MM.1S (cell line): ENCODE measurements at regions not wholly inside any gene's neighbourhood (a gene's known extent, or its start where the extent isn't known, plus 50 kb on each side); places are given as distances from the start of the nearest gene placed in this dataset.

Experiments
- DNase-seq: peaks from one replicate; pipeline ENCODE4 v3.0.0-alpha.2; 2015
- H2AFZ ChIP-seq: fragments of 300-600 bp; sonication (generic); 2 replicates; pipeline ENCODE4 v1.6.0; 2016; ENCODE audit warnings: antibody characterized with exemption, low read length
- H3F3A ChIP-seq: fragments of 300-600 bp; sonication (generic); 2 replicates; pipeline ENCODE4 v1.6.1; 2016; ENCODE audit warnings: mild to moderate bottlenecking, antibody characterized with exemption, low read length, moderate library complexity, mixed read lengths; ENCODE audit not compliant: insufficient read depth
- H3K27ac ChIP-seq: fragments of 300-600 bp; sonication (generic); 2 replicates; pipeline ENCODE4 v1.5.1; 2016; ENCODE audit warnings: mild to moderate bottlenecking, low read length
- H3K27me3 ChIP-seq: fragments of 300-600 bp; sonication (generic); replicated peaks from 2 replicates; pipeline ENCODE4 v1.6.0; 2016; ENCODE audit warnings: low read length; ENCODE audit not compliant: insufficient read depth
- H3K36me3 ChIP-seq: fragments of 300-600 bp; sonication (generic); replicated peaks from 2 replicates; pipeline ENCODE4 v1.6.1; 2016; ENCODE audit warnings: mild to moderate bottlenecking, low read length, mixed read lengths; ENCODE audit not compliant: insufficient read depth
- H3K4me1 ChIP-seq: fragments of 300-600 bp; sonication (generic); 2 replicates; pipeline ENCODE4 v1.6.1; 2016; ENCODE audit warnings: low read length, mixed read lengths
- H3K4me2 ChIP-seq: fragments of 300-600 bp; sonication (generic); 2 replicates; pipeline ENCODE4 v1.6.0; 2016; ENCODE audit warnings: low read depth, low read length
- H3K4me3 ChIP-seq: fragments of 300-600 bp; sonication (generic); 2 replicates; pipeline ENCODE4 v1.5.1; 2016; ENCODE audit warnings: low read length, mixed read lengths
- H3K79me2 ChIP-seq: fragments of 300-600 bp; sonication (generic); 2 replicates; pipeline ENCODE4 v1.6.1; 2016; ENCODE audit warnings: mixed run types, low read length, mixed read lengths
- H3K9ac ChIP-seq: fragments of 300-600 bp; sonication (generic); 2 replicates; pipeline ENCODE4 v1.6.1; 2016; ENCODE audit warnings: low read length, mixed read lengths
- H3K9me2 ChIP-seq: fragments of 300-600 bp; sonication (generic); replicated peaks from 2 replicates; pipeline ENCODE4 v1.6.1; 2016; ENCODE audit warnings: mild to moderate bottlenecking, low read length, mixed read lengths; ENCODE audit not compliant: insufficient read depth
- H3K9me3 ChIP-seq: fragments of 300-600 bp; sonication (generic); replicated peaks from 2 replicates; pipeline ENCODE4 v1.6.1; 2016; ENCODE audit warnings: mild to moderate bottlenecking, low read length, mixed read lengths; ENCODE audit not compliant: insufficient read depth
- H4K20me1 ChIP-seq: fragments of 300-600 bp; sonication (generic); 2 replicates; pipeline ENCODE4 v1.6.1; 2016; ENCODE audit warnings: mild to moderate bottlenecking, low read length, moderate library complexity, mixed read lengths; ENCODE audit not compliant: insufficient read depth
- CTCF ChIP-seq: fragments of 300-600 bp; sonication (generic); IDR thresholded peaks from 2 replicates; pipeline ENCODE4 v1.5.1; 2016; ENCODE audit warnings: antibody characterized with exemption, low read length, mixed read lengths
- EZH2 ChIP-seq: fragments of 300-600 bp; sonication (generic); optimal IDR thresholded peaks from 2 replicates; pipeline ENCODE3; 2017; ENCODE audit warnings: low read depth, mild to moderate bottlenecking, antibody characterized with exemption, low read length, mixed read lengths
- EZH2phosphoT487 ChIP-seq: fragments of 300-600 bp; sonication (generic); IDR thresholded peaks from 2 replicates; pipeline ENCODE4 v1.6.1; 2018; ENCODE audit warnings: antibody characterized with exemption, low read length

GRCh38 chr14:44271637-44272036 is 235.4 kb downstream of the FSCB start:
- H4K20me1 ChIP-seq: no peaks in the 10 kb centered on the region
- no peaks in the 10 kb centered on the region for H3K4me1 ChIP-seq
- H3K27me3 ChIP-seq: no peaks in the 10 kb centered on the region
- no peak overlapping the region for H3K27ac ChIP-seq
- DNase-seq: no peak
- no peaks in the 10 kb centered on the region for H3F3A ChIP-seq
- TF ChIP-seq EZH2: no peak
- no peak for TF ChIP-seq EZH2phosphoT487
- TF ChIP-seq CTCF: no peak
- H3K36me3 ChIP-seq: no peaks in the 10 kb centered on the region
- H3K4me2 ChIP-seq: no peak overlapping the region
- H3K9me2 ChIP-seq: no peaks in the 10 kb centered on the region
- H2AFZ ChIP-seq: no peak overlapping the region
- H3K79me2 ChIP-seq: no peaks in the 10 kb centered on the region
- H3K9ac ChIP-seq: no peak overlapping the region
- no peaks in the 10 kb centered on the region for H3K9me3 ChIP-seq
- no peak overlapping the region for H3K4me3 ChIP-seq

GRCh38 chr14:44271006-44271405 is 236.1 kb downstream of the FSCB start:
- TF ChIP-seq EZH2 (no peak), EZH2phosphoT487 (no peak), CTCF (no peak)
- Histone ChIP-seq H3K4me3 (no peak overlapping the region), H3K36me3 (no peaks in the 10 kb centered on the region), H4K20me1 (no peaks in the 10 kb centered on the region), H3F3A (no peaks in the 10 kb centered on the region), H3K4me2 (no peak overlapping the region), H2AFZ (no peak overlapping the region), H3K9me3 (no peaks in the 10 kb centered on the region), H3K27ac (no peak overlapping the region), H3K27me3 (no peaks in the 10 kb centered on the region), H3K4me1 (no peaks in the 10 kb centered on the region), H3K9ac (no peak overlapping the region), H3K79me2 (no peaks in the 10 kb centered on the region), H3K9me2 (no peaks in the 10 kb centered on the region)
- DNase-seq: no peak

GRCh38 chr14:44265246-44265645 is 241.8 kb downstream of the FSCB start:
- Histone ChIP-seq H2AFZ (no peak overlapping the region), H3K9ac (no peak overlapping the region), H3K4me2 (no peak overlapping the region), H3K79me2 (no peaks in the 10 kb centered on the region), H3K4me1 (no peaks in the 10 kb centered on the region), H3K36me3 (no peaks in the 10 kb centered on the region), H3K9me2 (no peaks in the 10 kb centered on the region), H3K27ac (no peak overlapping the region), H4K20me1 (no peaks in the 10 kb centered on the region), H3K27me3 (no peaks in the 10 kb centered on the region), H3K9me3 (no peaks in the 10 kb centered on the region), H3K4me3 (no peak overlapping the region), H3F3A (no peaks in the 10 kb centered on the region)
- DNase-seq: no peak
- no peak for TF ChIP-seq EZH2
- TF ChIP-seq CTCF: no peak
- TF ChIP-seq EZH2phosphoT487: no peak

- TF ChIP-seq EZH2phosphoT487 (no peak), CTCF (no peak), EZH2 (no peak)
- no peak overlapping the region for H3K9ac ChIP-seq
- H3K27ac ChIP-seq: no peak overlapping the region
- no peaks in the 10 kb centered on the region for H3K79me2 ChIP-seq
- H3K9me2 ChIP-seq: no peaks in the 10 kb centered on the region
- H2AFZ ChIP-seq: no peak overlapping the region
- no peaks in the 10 kb centered on the region for H3F3A ChIP-seq
- no peaks in the 10 kb centered on the region for H3K9me3 ChIP-seq
- H4K20me1 ChIP-seq: no peaks in the 10 kb centered on the region
- no peaks in the 10 kb centered on the region for H3K27me3 ChIP-seq
- no peak for DNase-seq
- H3K36me3 ChIP-seq: no peaks in the 10 kb centered on the region
- H3K4me2 ChIP-seq: no peak overlapping the region
- H3K4me3 ChIP-seq: no peak overlapping the region
- no peaks in the 10 kb centered on the region for H3K4me1 ChIP-seq
Observed at GRCh38 chr14:44215660-44216059, 291.4 kb downstream of the FSCB start.
